GM12878 (cell line): ENCODE measurements at regions not wholly inside any gene's neighbourhood (a gene's known extent, or its start where the extent isn't known, plus 50 kb on each side); places are given as distances from the start of the nearest gene placed in this dataset.

Experiments used
- ATAC-seq: fragments of 200-7000 bp; cut with Tn5 transposase; 3 replicates; pipeline ENCODE4 v1.9.1; 2020; ENCODE audit warnings: mild to moderate bottlenecking, moderate library complexity
- BruUV-seq: library from RNA; stranded (reverse); fragments of 400-500 nt; replicated peaks from 2 replicates; lab custom pipeline; 2021; lab: Mats Ljungman, UMichigan
- CTCF ChIA-PET: fragments of 300-600 bp; sonication (Branson Sonifier 250); formaldehyde crosslinking; extraction: SDS; loops from one replicate; lab custom pipeline; 2021; ENCODE audit warnings: inconsistent platforms; lab: Yijun Ruan, JAX
- POLR2A ChIA-PET: fragments of 350-600 bp; formaldehyde crosslinking; extraction: SDS; loops from one replicate; lab custom pipeline; 2021; ENCODE audit warnings: inconsistent platforms; lab: Charles Lee
- RAD21 ChIA-PET: fragments of 300-600 bp; sonication (Branson Sonifier 250); formaldehyde crosslinking; loops from one replicate; lab custom pipeline; 2023; ENCODE audit warnings: antibody characterized with exemption; ENCODE audit not compliant: unreplicated experiment; lab: Charles Lee
- SMC1A ChIA-PET: fragments of 300-600 bp; sonication (Branson Sonifier 250); formaldehyde crosslinking; loops from one replicate; lab custom pipeline; 2023; ENCODE audit not compliant: unreplicated experiment, uncharacterized antibody; lab: Charles Lee
- DNase-seq: peaks from one replicate; pipeline ENCODE4 v3.0.0-alpha.2; 2011; ENCODE audit warnings: low read depth, low spot score
- FAIRE-seq: peaks from 3 replicates; lab custom pipeline; 2011; peaks lifted over from hg19 to GRCh38; lab: Jason Lieb, UNC
- H2AFZ ChIP-seq: 2 replicates; pipeline ENCODE4 v1.6.0; 2011; ENCODE audit warnings: low read depth, low read length, control low read depth; ENCODE audit not compliant: control insufficient read depth
- H3K27ac ChIP-seq: 2 replicates; pipeline ENCODE4 v1.5.1; 2011; ENCODE audit warnings: control low read depth; ENCODE audit not compliant: control insufficient read depth, insufficient read depth
- H3K27me3 ChIP-seq, 2 experiments: replicated peaks in 1 of 2; 2 replicates each; pipeline versions ENCODE4 v1.6.0 to v1.6.1; 2011; ENCODE audit warnings: low read length in 1 of 2; ENCODE audit not compliant: control insufficient read depth in 2 of 2, insufficient read depth in 2 of 2
- H3K36me3 ChIP-seq, 2 experiments: 2 replicates each; pipeline ENCODE4 v1.5.1; 2011; ENCODE audit warnings: low read length in 1 of 2; ENCODE audit not compliant: control insufficient read depth in 2 of 2, insufficient read depth in 2 of 2
- H3K4me1 ChIP-seq: 2 replicates; pipeline ENCODE4 v1.6.1; 2011; ENCODE audit warnings: mild to moderate bottlenecking, low read length, moderate library complexity, mixed read lengths; ENCODE audit not compliant: control insufficient read depth, insufficient read depth
- H3K4me2 ChIP-seq: 2 replicates; pipeline ENCODE4 v1.6.0; 2011; ENCODE audit warnings: control low read depth; ENCODE audit not compliant: control insufficient read depth, insufficient read depth
- H3K4me3 ChIP-seq: fragments of 200-600 bp; sonication (generic); 2 replicates; pipeline ENCODE4 v1.5.1; 2016
- H3K79me2 ChIP-seq: 2 replicates; pipeline ENCODE4 v1.6.0; 2011; ENCODE audit warnings: low read length; ENCODE audit not compliant: control insufficient read depth, insufficient read depth
- H3K9ac ChIP-seq: 2 replicates; pipeline ENCODE4 v1.8.0; 2011; ENCODE audit warnings: low read length, control low read depth, mixed read lengths; ENCODE audit not compliant: control insufficient read depth, insufficient read depth
- H3K9me3 ChIP-seq: replicated peaks from 3 replicates; pipeline ENCODE4 v1.5.1; 2011; ENCODE audit warnings: mild to moderate bottlenecking, low read length; ENCODE audit not compliant: control insufficient read depth, insufficient read depth
- H4K20me1 ChIP-seq: 2 replicates; pipeline ENCODE4 v1.6.0; 2011; ENCODE audit not compliant: control insufficient read depth, insufficient read depth
- EP300 ChIP-seq, 2 experiments: fragments of 150-350 bp in 1 of 2; IDR thresholded peaks; 2 replicates each; pipeline ENCODE4 v1.6.1; 2011 to 2012; ENCODE audit warnings: low read depth in 2 of 2, low read length in 2 of 2, borderline replicate concordance in 1 of 2, improper control_type of control experiment in 1 of 2, inconsistent platforms in 1 of 2; ENCODE audit not compliant: control insufficient read depth in 1 of 2
- IKZF2 ChIP-seq, 2 experiments: fragments of 450-650 bp; IDR thresholded peaks; 2 replicates each; pipeline ENCODE4 v1.6.1; 2017; ENCODE audit warnings: mild to moderate bottlenecking in 2 of 2, moderate library complexity in 2 of 2
- NR2F1 ChIP-seq: fragments of 450-650 bp; conservative IDR thresholded peaks from 2 replicates; pipeline ENCODE4 v1.6.1; 2017; ENCODE audit warnings: mild to moderate bottlenecking
- PAX8 ChIP-seq: fragments of 450-650 bp; IDR thresholded peaks from 2 replicates; pipeline ENCODE4 v1.6.1; 2017; ENCODE audit warnings: mild to moderate bottlenecking, moderate library complexity
- POU2F2 ChIP-seq: IDR thresholded peaks from 3 replicates; pipeline ENCODE4 v1.6.1; 2011; ENCODE audit warnings: low read depth, mild to moderate bottlenecking, low read length, borderline replicate concordance
- TCF3 ChIP-seq: IDR thresholded peaks from 2 replicates; pipeline ENCODE4 v1.6.1; 2012; ENCODE audit warnings: low read depth, mild to moderate bottlenecking, low read length, borderline replicate concordance; ENCODE audit not compliant: insufficient read depth
- WGBS: methylation state at CpG from one replicate; pipeline ENCODE4 v1.1.6; 2016; ENCODE audit warnings: low lambda C conversion rate; ENCODE audit not compliant: insufficient replicate concordance, insufficient coverage; ENCODE audit errors: missing lambda C conversion rate; 5-methylcytosine and 5-hydroxymethylcytosine counted together
- in situ Hi-C: fragments of 300-500 bp; cut with MboI; formaldehyde crosslinking; loops from 9 replicates; pipeline ENCODE4 v1.14.3; 2018; ENCODE audit warnings: mixed read lengths
- intact Hi-C: fragments of 100-400 bp; cut with micrococcal nuclease; formaldehyde crosslinking; loops from one replicate; pipeline ENCODE4 v1.14.2; 2022; ENCODE audit not compliant: unreplicated experiment

GRCh38 chr2:145622285-145622684, 1102.4 kb upstream of the ZEB2 start:
- TF ChIP-seq IKZF2 (IDR thresholded peaks at IDR 0.05) (no peak), POU2F2 (no peak), EP300 (IDR thresholded peaks at IDR 0.05; ENCODE audit: borderline replicate concordance in 1 of 2, control insufficient read depth in 1 of 2, low read depth in 2 of 2, low read length in 2 of 2) (no peak), PAX8 (no peak)
- ATAC-seq: no peak
- FAIRE-seq: no peak
- H3K9ac ChIP-seq: no peak overlapping the region
- 21% methylated on average over 2 of the region's 2 CpGs for WGBS
- DNase-seq: no peak
- POLR2A ChIA-PET: no interaction called here
- SMC1A ChIA-PET: interaction anchor here (0.6 kb wide), 1 partner anchor 999 kb away, joined by 3 read pairs; no protein-coding TSS in a partner anchor
- in situ Hi-C loops: no loop called here
- RAD21 ChIA-PET: no interaction called here
- CTCF ChIA-PET: no interaction called here
- no peaks in the 10 kb centered on the region for H3K9me3 ChIP-seq
- H3K4me1 ChIP-seq: no peaks in the 10 kb centered on the region
- BruUV-seq: no TSS peak
- H3K27ac ChIP-seq: no peak overlapping the region
- H3K27me3 ChIP-seq: no peaks in the 10 kb centered on the region; a peak in 1 of 4 replicates
- H3K4me2 ChIP-seq: no peak overlapping the region
- H4K20me1 ChIP-seq: no peaks in the 10 kb centered on the region
- H3K79me2 ChIP-seq: no peaks in the 10 kb centered on the region
- H3K4me3 ChIP-seq: no peak overlapping the region
- intact Hi-C loops: no loop called here
- no peak overlapping the region for H2AFZ ChIP-seq
- no peaks in the 10 kb centered on the region for H3K36me3 ChIP-seq

GRCh38 chr2:145617906-145618305, 1098.0 kb upstream of the ZEB2 start:
- intact Hi-C loops: no loop called here
- FAIRE-seq (no peak), ATAC-seq (no peak)
- Histone ChIP-seq H4K20me1 (no peaks in the 10 kb centered on the region), H3K79me2 (no peaks in the 10 kb centered on the region), H3K36me3 (no peaks in the 10 kb centered on the region), H2AFZ (no peak overlapping the region), H3K4me2 (no peak overlapping the region), H3K4me3 (no peak overlapping the region), H3K9ac (no peak overlapping the region)
- in situ Hi-C loops: no loop called here
- SMC1A ChIA-PET: no interaction called here
- RAD21 ChIA-PET: no interaction called here
- TF ChIP-seq TCF3 (no peak), NR2F1 (no peak)
- TF ChIP-seq, all 136 proteins: peak for 0
- Histone ChIP-seq H3K4me1 (no peaks in the 10 kb centered on the region), H3K27me3 (no peaks in the 10 kb centered on the region; a peak in 1 of 4 replicates), H3K27ac (no peak overlapping the region), H3K9me3 (no peaks in the 10 kb centered on the region)
- WGBS: 4% methylated on average over 2 of the region's 2 CpGs
- ChIA-PET POLR2A (no interaction called here), CTCF (interaction anchor here (2.1 kb wide), 1 partner anchor 15 kb away, joined by 4 read pairs; no protein-coding TSS in a partner anchor)
- BruUV-seq: no TSS peak
- no peak for DNase-seq
